ENCODE measurements at regions not wholly inside any gene's neighbourhood (a gene's known extent, or its start where the extent isn't known, plus 50 kb on each side); places are given as distances from the start of the nearest gene placed in this dataset.
A peak's percentile ranks its signal among the peaks of the same experiment; 100 is the strongest.

DNA sequence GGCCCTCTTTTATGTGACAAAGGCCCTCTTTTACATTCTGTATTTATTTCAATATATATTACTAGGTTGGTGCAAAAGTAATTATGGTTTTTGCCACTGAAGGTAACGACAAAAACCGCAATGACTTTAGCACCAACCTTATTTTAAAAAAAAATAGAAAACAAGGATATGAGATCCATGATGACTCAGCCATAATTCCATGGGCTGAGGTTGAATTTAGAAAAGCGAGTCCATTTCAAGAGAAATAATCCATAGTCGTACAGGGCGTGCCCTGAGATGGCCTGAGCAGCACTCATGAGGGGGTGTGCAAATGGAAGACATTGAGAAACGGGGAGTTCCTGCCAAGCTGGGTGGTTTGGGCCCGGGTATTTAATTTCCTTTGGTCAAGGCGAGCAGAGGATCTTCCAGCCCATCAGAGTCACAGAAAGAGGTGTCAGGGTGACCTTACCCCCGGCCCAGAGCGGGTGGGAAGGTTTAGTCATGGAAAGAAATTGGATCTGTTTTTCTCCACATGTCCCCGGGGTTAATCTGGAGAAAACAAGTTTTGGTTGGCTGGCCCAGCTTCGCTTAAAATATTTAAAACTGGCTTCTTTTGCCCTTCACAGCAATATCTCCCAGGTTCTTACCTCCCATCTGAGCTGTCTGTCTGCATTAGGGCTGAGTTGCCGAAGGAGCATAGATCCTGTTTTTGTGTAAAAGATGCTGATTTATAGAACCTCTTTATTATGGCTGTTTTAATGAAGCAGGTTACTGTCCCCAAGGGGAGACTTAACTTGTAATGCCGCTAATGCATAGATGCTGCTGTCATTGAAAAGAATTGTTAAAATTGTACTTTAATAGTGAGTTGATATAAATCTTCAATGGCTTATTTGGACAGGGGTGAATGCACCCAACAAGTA lies 255.6 kb downstream of the PREX1 start:
- no peak for DNase-seq (ENCODE audit: low read depth)

- DNase-seq (ENCODE audit: low read depth) = no peak
Measured at GRCh38 chr20:48569679-48570078, 258.1 kb downstream of the PREX1 start.

- DNase-seq (ENCODE audit: low read depth) = no peak
Measured at GRCh38 chr20:48568520-48568919, 259.3 kb downstream of the PREX1 start.

- DNase-seq (ENCODE audit: low read depth) = no peak
Measured at GRCh38 chr20:48567145-48567544, 260.7 kb downstream of the PREX1 start.

- no peak for DNase-seq (ENCODE audit: low read depth)
Measured at GRCh38 chr20:48564982-48565539, 262.7 kb downstream of the PREX1 start.

- DNase-seq (ENCODE audit: low read depth) = no peak
Measured at GRCh38 chr20:48563191-48563870, 264.5 kb downstream of the PREX1 start.

GRCh38 chr20:48562586-48563116 lies 265.1 kb downstream of the PREX1 start:
- no peak for DNase-seq (ENCODE audit: low read depth)

GRCh38 chr20:48558906-48559305 lies 268.9 kb downstream of the PREX1 start:
- DNase-seq (ENCODE audit: low read depth) = no peak

- DNase-seq (ENCODE audit: low read depth) = no peak
Measured at GRCh38 chr20:48557380-48557779, 270.4 kb downstream of the PREX1 start.

DNA sequence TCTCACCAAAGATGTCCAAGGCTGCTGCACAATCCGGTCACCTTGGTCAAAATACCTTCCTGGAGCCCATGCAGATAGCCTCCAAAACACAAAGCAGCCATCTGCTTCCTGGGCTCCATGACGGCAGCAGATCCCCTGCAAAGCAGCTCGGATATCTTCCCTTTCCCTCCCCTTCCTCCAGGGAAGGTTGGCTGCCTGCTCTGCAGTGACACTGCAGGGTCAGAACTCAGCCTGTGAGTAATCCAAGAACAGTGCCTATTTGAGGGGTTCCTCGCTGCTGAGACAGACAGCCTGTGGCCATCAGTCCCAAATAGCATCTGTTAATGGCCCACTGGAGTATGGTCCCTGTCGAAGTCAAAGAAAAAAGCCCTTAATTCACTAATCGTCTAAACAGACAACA lies 270.8 kb downstream of the PREX1 start:
- DNase-seq (ENCODE audit: low read depth) = no peak

DNA sequence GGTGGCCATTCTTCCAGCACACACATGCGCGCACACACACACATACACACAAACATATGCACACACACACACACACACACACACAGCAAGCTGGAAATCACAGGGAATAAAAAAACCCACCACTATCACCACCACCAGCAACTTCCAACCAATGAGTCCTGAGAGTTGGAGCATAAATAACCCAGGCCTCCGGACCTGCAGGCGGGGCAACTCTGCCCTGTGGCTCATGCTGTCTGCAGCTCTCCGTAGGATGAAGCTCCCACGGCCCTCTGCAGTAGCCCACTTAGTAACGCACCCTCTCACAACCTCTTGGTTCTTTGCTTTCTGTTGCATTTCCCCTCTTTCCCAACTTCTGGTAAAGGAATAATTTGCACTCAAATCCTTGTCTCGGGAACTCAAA lies 275.2 kb downstream of the PREX1 start:
- DNase-seq (ENCODE audit: low read depth) = no peak

- DNase-seq (ENCODE audit: low read depth) = no peak
Measured at GRCh38 chr20:48550814-48551213, 277.0 kb downstream of the PREX1 start.

- DNase-seq (ENCODE audit: low read depth) = no peak
Measured at GRCh38 chr20:48547664-48548063, 280.1 kb downstream of the PREX1 start.

- DNase-seq (ENCODE audit: low read depth) = no peak
Measured at GRCh38 chr20:48544402-48545339, 283.1 kb downstream of the PREX1 start.

DNA sequence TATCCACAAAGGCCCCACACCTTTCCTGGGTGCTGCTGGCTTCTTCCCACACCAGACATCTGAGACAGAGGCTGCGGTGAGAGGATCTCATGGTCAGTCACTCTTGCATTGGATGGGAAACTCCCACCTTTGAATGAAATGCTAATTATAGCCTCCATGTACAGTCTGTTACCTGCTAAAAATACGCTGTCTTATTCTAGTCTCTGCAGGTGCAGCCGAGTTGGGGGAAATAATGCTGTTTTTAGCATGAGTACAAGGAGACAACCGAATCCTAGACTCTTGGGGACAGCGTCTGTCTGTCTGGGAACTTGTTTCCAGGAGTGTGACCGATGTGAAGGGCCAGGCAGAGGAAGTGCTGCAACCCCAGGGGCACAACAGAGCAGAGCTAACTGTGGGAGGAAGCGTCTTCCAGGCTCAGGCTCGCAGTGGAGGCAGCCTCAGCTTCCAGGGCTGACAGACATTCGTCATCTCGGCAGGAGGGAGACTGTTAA lies 286.2 kb downstream of the PREX1 start:
- DNase-seq (ENCODE audit: low read depth) = no peak

GRCh38 chr20:48538856-48539255 lies 288.9 kb downstream of the PREX1 start:
- no peak for DNase-seq (ENCODE audit: low read depth)

DNA sequence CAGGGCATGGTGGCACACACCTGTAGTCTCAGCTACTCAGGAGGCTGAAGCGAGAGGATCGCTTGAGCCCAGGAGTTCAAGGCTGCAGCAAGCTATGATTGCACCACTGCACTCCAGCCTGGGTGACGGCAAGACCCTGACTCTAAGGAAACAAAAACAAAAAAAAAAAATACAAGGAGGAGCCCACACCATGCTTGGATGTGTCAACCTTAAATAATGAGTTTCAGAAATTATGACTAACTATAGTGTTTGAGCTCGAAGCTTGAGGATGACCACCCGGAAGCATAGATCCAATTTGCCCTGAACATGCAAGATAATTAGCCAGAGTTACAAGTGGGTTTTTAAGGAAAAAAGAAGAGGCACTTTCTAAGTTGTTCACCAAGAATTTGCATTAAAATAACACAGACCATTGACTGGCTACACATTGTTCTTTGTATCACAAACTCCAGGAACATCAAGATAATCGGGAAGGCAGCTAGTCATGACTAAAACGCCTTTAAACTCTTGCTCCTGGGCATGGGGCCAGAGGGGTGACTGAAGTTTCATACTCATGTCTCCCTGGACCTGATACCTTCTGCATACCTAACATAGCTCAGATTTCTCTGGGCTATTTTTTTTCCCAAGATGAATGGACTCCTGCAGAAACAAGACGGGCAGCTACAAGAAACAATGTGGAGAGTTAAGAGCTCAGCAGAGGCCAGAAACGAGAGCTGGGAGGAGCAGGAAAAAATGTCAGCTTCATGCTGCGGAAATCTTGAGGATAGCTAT lies 289.6 kb downstream of the PREX1 start:
- no peak for DNase-seq (ENCODE audit: low read depth)

- DNase-seq (ENCODE audit: low read depth) = no peak
Measured at GRCh38 chr20:48536206-48536605, 291.6 kb downstream of the PREX1 start.

GRCh38 chr20:48535556-48535955 lies 292.2 kb downstream of the PREX1 start:
- no peak for DNase-seq (ENCODE audit: low read depth)

DNA sequence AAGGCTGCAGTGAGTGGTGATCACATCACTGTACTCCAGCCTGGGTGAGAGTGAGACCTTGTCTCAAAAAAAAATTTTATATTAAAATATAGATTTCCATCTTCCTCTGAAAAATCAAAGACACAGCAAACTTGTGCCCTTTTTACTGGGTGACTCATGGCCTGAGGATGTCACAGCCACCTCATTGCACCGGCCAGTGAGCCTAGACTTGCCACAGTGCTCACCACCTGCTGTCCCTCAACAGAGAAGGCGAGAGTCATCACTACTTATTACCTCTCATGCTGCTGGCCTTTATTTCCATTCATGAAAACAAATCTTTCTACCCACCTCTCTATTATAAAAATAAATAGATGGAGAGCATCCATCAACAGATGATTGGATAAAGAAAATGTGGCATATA lies 295.8 kb downstream of the PREX1 start:
- no peak for DNase-seq (ENCODE audit: low read depth)

DNA sequence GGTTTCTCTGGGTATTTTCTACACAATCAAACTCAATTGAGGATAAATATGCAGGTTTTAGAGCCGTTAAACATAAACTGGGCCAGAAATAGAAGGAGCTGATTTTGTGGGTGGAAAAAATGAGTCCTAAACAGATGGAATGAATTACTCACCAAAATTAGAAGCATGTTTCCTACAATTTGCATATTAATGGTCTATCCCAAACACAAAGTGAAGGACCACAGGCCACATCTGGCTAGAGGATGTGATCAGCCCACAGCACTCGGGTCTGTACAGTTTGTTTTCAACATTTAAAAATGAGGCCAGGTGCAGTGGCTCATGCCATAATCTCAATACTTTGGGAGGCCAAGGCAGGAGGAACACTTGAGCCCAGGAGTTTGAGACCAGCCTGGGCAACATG lies 296.3 kb downstream of the PREX1 start:
- DNase-seq (ENCODE audit: low read depth) = peak; percentile 22
